ENCODE measurements at regions not wholly inside any gene's neighbourhood (a gene's known extent, or its start where the extent isn't known, plus 50 kb on each side); places are given as distances from the start of the nearest gene placed in this dataset.
A peak's percentile ranks its signal among the peaks of the same experiment; 100 is the strongest.
"Not testable (repeated sequence)": the region's sequence is repeated elsewhere in the genome, so short reads cannot be mapped to it uniquely, and the experiment has no call there.

DNA sequence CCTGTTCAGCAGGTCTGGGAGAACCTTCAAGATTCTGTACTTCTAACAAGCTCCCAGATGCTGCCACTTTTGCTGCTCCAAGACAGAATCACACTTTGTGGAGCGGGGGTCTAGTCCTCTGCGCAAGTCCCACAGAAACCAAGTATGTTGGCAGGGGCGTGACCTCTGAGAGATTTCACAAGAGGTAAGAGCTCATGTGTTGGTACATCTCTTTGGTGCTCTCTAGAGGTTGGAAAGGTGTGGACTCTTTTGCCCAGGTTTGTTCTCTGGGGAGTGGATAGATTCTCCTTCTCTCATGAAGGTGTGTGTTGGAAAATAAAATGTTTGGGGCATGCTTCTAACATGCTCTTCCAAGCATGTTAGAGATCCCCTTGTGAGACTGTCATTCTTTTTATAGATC is 340.9 kb upstream of the IRAK1BP1 start:
- in situ Hi-C loops (cut with HindIII; ENCODE audit: low pct_ligation_motif_present, low sequenced_read_pairs), result no loop called here
- no peak overlapping the region for H3K4me3 ChIP-seq (ENCODE audit: low read depth, low read length)

DNA sequence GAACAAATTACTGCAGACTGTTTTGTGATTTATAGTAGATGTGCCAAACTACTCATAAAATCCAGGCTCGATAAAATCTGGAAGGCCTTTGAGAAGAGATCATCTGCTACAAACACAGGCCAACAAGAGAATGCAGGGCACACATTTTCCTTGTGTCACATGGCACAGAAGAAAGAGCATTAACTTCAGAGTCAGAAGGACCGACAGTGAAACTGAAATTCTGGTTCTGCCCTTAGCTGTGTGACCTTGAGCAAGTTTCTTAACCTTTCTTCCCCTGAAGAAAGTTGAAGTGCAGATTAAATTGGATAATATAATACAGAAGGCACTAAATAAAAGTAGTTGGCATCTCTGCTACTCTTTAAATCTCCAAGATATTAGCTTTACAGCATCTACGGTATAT is 338.4 kb upstream of the IRAK1BP1 start:
- H3K27me3 ChIP-seq (replicated peaks), result no peaks in the 10 kb centered on the region
- TF ChIP-seq, protein P1, sequence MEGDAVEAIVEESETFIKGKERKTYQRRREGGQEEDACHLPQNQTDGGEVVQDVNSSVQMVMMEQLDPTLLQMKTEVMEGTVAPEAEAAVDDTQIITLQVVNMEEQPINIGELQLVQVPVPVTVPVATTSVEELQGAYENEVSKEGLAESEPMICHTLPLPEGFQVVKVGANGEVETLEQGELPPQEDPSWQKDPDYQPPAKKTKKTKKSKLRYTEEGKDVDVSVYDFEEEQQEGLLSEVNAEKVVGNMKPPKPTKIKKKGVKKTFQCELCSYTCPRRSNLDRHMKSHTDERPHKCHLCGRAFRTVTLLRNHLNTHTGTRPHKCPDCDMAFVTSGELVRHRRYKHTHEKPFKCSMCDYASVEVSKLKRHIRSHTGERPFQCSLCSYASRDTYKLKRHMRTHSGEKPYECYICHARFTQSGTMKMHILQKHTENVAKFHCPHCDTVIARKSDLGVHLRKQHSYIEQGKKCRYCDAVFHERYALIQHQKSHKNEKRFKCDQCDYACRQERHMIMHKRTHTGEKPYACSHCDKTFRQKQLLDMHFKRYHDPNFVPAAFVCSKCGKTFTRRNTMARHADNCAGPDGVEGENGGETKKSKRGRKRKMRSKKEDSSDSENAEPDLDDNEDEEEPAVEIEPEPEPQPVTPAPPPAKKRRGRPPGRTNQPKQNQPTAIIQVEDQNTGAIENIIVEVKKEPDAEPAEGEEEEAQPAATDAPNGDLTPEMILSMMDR (IDR thresholded peaks at IDR 0.05; ENCODE audit: low read depth, low read length, missing control alignments), result no peak
- no peak for DNase-seq
- no peak overlapping the region for H3K4me3 ChIP-seq (ENCODE audit: low read depth, low read length)
- no peaks in the 10 kb centered on the region for H3K36me3 ChIP-seq (replicated peaks)
- no peak overlapping the region for H3K27ac ChIP-seq
- in situ Hi-C loops (cut with HindIII; ENCODE audit: low pct_ligation_motif_present, low sequenced_read_pairs), result no loop called here

More for the DNA sequence above, 340.9 kb upstream of the IRAK1BP1 start:
- DNase-seq, result no peak
- no peaks in the 10 kb centered on the region for H3K27me3 ChIP-seq (replicated peaks)
- TF ChIP-seq, protein P1 (IDR thresholded peaks at IDR 0.05; ENCODE audit: low read depth, low read length, missing control alignments), result no peak
- no peaks in the 10 kb centered on the region for H3K36me3 ChIP-seq (replicated peaks)
- no peak overlapping the region for H3K27ac ChIP-seq

DNA sequence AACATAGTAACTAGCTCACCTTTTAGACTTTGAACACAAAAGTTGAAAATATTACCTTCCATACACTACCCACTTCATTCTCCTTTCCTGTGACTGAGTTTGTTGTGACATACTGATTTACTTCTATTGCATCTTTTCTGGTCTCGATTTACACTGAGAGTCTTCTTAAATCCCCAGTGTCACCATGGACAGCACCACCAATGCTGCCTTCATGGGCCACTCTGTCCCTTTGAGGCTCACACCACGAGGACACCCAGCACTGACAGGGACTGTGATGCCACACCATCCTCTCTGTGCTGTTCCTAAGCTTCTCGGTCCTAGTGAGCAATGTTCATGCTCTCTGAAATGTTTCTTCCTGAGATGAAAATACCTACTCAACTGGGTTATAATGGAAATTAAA is 337.1 kb upstream of the IRAK1BP1 start:
- H3K27me3 ChIP-seq (replicated peaks), result no peaks in the 10 kb centered on the region
- no peak overlapping the region for H3K27ac ChIP-seq
- no peak for DNase-seq
- in situ Hi-C loops (cut with HindIII; ENCODE audit: low pct_ligation_motif_present, low sequenced_read_pairs), result no loop called here
- no peaks in the 10 kb centered on the region for H3K36me3 ChIP-seq (replicated peaks)
- TF ChIP-seq, protein P1 (IDR thresholded peaks at IDR 0.05; ENCODE audit: low read depth, low read length, missing control alignments), result no peak
- H3K4me3 ChIP-seq (ENCODE audit: low read depth, low read length), result no peak overlapping the region

DNA sequence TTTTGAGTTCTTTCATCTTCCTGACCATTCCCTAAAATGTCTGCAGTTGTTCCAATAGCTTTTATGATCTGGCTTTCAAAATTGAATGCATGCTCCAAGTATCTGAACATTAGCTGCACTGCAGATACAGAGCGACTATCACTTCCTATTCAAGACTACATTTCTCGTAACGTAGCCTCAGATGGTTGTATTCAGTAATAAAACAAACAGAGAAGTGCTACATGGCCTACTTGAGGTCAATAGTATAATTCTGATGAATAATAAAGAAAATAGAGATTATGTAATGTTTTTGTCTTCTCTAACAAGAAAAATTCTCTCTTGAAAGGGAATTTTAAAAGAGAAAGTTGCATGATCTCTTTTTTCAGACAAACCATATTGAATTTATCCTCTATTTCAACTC is 333.9 kb upstream of the IRAK1BP1 start:
- Histone ChIP-seq H3K4me3 (ENCODE audit: low read depth, low read length) (no peak overlapping the region), H3K36me3 (replicated peaks) (no peaks in the 10 kb centered on the region), H3K27me3 (replicated peaks) (no peaks in the 10 kb centered on the region), H3K27ac (peak overlapping the region; percentile 50)
- DNase-seq, result peak; percentile 19
- TF ChIP-seq, protein P1 (IDR thresholded peaks at IDR 0.05; ENCODE audit: low read depth, low read length, missing control alignments), result no peak
- in situ Hi-C loops (cut with HindIII; ENCODE audit: low pct_ligation_motif_present, low sequenced_read_pairs), result no loop called here

DNA sequence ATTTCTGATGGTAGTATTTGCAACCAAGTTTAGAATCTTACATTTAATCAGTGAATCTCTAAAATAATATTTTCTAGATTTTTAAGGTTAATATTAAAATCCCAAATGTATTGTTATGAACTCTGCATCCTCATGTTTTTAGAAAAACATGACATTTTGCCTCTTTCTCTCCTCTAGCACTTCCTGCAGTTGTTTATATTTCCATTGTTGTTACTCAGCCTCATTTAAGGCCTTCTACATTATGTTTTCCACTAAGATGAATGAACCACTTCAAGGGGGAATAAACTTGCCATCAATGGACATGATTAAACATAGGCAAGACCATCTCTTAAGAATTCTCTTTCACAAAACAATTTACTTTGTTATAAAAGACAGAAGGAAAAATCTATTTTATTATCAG is 333.5 kb upstream of the IRAK1BP1 start:
- H3K27me3 ChIP-seq (replicated peaks), result no peaks in the 10 kb centered on the region
- no peak overlapping the region for H3K4me3 ChIP-seq (ENCODE audit: low read depth, low read length)
- no peaks in the 10 kb centered on the region for H3K36me3 ChIP-seq (replicated peaks)
- no peak for DNase-seq
- TF ChIP-seq, protein P1 (IDR thresholded peaks at IDR 0.05; ENCODE audit: low read depth, low read length, missing control alignments), result no peak
- peak overlapping the region; percentile 50 for H3K27ac ChIP-seq
- in situ Hi-C loops (cut with HindIII; ENCODE audit: low pct_ligation_motif_present, low sequenced_read_pairs), result no loop called here

DNA sequence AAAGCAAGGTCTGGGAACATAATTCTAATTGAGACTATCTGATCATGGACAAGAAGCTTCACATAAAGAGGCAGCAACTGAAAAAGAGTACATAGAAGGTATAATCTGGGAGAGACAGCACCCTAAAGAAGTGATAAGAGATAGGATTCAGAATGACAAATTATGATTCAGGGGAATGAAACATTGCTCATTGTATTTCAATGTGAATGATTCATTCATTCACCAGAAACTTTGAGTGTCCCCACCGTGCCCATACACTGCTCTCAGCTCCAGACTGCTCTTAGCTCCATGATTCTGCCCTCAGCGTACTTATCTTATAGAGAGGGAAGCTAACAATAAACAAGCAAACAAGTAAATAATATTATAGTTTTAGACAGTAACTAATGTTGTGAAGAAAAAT is 329.3 kb upstream of the IRAK1BP1 start:
- peak overlapping the region; percentile 4 for H3K27ac ChIP-seq
- H3K4me3 ChIP-seq (ENCODE audit: low read depth, low read length), result no peak overlapping the region
- peak; percentile 66 for DNase-seq
- H3K27me3 ChIP-seq (replicated peaks), result no peaks in the 10 kb centered on the region
- TF ChIP-seq, protein P1 (IDR thresholded peaks at IDR 0.05; ENCODE audit: low read depth, low read length, missing control alignments), result no peak
- in situ Hi-C loops (cut with HindIII; ENCODE audit: low pct_ligation_motif_present, low sequenced_read_pairs), result no loop called here
- H3K36me3 ChIP-seq (replicated peaks), result no peaks in the 10 kb centered on the region

DNA sequence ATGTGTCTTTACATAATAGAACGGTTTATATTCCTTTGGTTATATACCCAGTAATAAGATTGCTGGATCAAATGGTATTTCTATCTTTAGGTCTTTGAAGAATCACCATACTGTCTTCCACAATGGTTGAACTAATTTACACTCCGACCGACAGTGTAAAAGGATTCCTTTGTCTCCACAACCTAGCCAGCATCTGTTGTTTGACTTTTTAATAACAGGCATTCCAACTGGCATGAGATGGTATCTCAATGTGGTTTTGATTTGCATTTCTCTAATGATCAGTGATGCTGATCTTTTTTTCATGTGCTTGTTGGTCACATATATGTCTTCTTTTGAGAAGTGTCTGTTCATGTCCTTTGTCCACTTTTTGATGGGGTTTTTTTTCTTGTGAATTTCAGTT is 319.7 kb upstream of the IRAK1BP1 start:
- H3K27me3 ChIP-seq (replicated peaks); in situ Hi-C loops (cut with HindIII; ENCODE audit: low pct_ligation_motif_present, low sequenced_read_pairs); DNase-seq: not testable (repeated sequence)

More for the DNA sequence above, 319.7 kb upstream of the IRAK1BP1 start:
- H3K4me3 ChIP-seq (ENCODE audit: low read depth, low read length); H3K27ac ChIP-seq; H3K36me3 ChIP-seq (replicated peaks): not testable (repeated sequence)

All from brain microvascular endothelial cell (primary cell).